Stimulated activated CD4-positive, alpha-beta T cell treated with anti-CD3 and anti-CD28 coated beads, Interleukin-2, amount 100 ng/mL, for 48 hours (primary cell): ENCODE measurements at regions not wholly inside any gene's neighbourhood (a gene's known extent, or its start where the extent isn't known, plus 50 kb on each side); places are given as distances from the start of the nearest gene placed in this dataset.

Source experiments
- DNase-seq, 2 donors: peaks; one replicate each; pipeline ENCODE4 v3.0.0-alpha.2; 2020

- DNase-seq: no peak
Measured at GRCh38 chr17:72479113-72479512, 358.3 kb downstream of the SOX9 start.

- DNase-seq: no peak
Measured at GRCh38 chr17:72481572-72481971, 360.8 kb downstream of the SOX9 start.

DNA sequence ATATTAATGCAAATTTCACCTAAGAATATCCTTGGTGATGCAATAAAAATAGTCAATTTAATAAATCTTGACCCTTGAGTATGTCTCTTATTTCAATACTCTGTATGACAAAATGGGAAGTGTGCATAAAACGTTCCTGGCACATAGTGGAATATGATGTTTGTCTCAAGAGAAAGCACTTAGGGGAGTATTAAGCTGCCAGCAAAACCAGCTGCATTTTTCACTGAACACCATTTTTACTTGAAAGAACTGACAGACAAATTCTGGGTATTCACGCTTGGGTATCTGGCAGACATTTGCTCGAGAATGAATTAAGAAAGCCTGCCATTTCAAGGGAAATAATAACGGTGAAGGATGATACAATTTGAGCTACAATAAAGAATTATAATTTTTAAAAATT lies 364.8 kb downstream of the SOX9 start:
- no peak for DNase-seq

DNA sequence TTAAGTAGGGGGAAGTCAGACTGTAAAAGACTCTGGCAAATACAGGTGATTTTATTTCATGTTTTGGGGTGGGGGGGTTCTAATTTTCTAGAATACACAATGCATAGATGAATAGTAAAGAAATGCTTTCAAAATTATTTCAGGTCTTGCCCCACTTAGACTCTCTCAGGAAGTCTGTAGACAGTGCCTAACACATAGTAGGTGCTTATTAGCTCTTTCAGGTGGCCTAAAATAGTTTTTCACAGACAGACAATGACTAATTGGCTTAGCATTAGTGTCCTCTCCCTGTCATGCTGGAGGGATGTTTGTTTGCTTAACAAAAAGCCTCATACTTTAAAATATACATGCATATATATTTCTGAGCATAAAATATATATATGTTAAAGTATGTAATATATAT lies 366.0 kb downstream of the SOX9 start:
- DNase-seq: no peak

DNA sequence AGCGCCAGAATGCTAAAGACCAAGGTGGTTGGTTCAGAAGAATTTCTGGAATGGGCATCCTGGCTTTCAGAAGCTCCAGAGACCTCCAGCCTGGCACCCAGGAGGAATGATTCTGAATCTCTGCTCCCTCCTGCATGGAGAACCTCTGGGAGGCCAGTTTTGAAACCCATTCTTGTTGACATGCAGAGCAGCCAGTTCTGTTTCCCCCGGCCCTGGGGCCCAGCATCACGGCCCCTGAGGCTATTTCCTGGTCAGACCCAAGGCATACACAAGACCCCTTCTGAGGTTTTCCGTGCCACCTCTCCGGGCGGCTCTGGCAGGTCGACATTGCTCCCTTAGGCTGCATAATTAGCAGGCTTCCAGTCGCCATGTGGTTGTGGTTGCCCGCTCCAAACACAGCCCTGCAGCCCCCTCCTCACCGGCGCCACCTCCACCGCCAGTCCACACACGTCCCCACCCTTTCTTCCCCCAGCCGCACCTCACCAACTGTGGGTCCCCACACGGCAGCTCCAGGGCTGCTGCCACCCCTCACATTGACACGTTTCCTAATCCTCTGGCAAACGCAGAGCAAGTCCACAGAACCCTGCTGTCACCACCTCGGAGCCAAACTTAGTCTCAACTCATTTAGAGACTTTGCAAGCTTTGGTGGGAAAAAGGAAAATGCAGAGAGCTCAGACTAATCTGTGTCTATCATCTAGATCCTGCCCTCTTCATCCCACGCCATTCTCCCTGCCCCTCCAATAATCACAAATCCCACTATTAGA lies 367.1 kb downstream of the SOX9 start:
- DNase-seq: no peak

DNA sequence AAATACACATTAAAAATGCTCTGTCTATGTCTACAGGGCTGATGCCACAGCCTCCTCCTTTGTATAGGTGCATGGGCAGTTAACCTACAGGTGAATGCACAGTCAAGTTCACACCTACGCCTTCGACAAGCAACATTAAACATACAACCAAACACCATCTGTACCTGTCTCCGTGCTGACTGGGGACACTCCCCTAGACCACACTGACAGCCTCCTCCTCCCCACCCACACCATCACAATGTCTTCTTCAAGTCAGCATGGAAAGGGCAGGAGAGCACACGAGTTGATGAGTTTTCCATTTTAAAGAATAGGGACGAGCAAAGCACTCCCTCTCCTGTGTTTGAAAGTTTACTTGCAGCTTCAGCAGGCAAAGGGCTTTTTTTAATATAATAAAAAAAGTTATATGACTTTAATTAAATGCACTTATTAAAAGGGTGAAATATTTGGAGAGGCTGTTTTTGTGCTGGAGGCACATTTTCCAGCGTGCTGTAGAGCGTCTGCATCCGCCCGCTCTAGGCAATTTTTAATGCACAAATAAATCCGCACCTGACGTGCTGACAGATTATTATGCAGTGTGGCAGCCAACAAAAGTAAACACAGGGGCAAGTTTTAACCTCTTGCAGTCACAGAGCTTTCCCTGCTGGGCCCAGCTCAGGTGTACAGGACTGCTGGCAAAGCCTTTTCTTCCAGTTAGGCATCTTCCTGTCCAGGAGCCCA lies 367.9 kb downstream of the SOX9 start:
- DNase-seq: no peak

GRCh38 chr17:72489272-72489641 lies 368.4 kb downstream of the SOX9 start:
- DNase-seq: no peak

- DNase-seq: no peak
Measured at GRCh38 chr17:72491102-72491501, 370.3 kb downstream of the SOX9 start.

- DNase-seq: no peak
Measured at GRCh38 chr17:72492494-72492893, 371.7 kb downstream of the SOX9 start.

DNA sequence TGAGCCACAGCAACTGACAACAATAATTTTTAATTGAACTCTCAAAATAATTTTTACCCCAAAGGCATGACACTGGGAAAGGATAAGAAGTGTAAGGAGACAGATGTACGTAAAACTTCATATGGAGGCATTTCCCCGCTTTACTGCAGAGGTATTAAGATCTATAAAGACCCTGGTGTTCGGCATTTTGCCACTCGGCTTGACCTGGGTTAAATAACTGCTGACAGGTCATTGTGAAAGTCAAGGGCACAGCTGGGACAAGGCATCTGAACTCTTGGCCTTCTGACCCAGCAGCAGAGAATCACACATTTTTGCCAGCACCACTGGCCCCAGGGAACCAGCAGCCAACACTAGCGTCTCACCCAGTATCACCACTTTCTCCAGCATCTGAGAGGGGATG lies 372.1 kb downstream of the SOX9 start:
- DNase-seq: no peak

- DNase-seq: no peak
Measured at GRCh38 chr17:72494566-72494965, 373.7 kb downstream of the SOX9 start.

DNA sequence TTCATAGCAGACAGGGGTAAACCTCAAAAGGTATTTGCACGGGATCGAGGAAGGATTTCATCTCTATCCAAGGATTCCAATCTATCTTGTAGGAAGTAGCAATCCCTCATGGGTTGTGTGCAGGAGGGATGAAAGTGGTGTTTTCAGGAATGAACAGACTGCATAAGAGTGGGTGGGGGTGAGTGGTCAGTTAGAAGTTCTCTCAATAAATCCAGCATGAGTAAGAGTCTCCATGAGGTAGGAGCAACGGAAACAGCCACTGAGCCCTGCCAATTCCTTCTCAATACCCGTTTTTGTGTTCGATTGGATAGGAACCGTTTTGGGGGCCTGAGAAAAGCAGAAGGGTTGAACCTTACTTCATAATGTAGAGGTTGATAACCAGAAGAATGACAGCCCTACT lies 375.6 kb downstream of the SOX9 start:
- DNase-seq: no peak

GRCh38 chr17:72497915-72498314 lies 377.1 kb downstream of the SOX9 start:
- DNase-seq: no peak

- no peak for DNase-seq
Measured at GRCh38 chr17:72498364-72499210, 377.8 kb downstream of the SOX9 start.

DNA sequence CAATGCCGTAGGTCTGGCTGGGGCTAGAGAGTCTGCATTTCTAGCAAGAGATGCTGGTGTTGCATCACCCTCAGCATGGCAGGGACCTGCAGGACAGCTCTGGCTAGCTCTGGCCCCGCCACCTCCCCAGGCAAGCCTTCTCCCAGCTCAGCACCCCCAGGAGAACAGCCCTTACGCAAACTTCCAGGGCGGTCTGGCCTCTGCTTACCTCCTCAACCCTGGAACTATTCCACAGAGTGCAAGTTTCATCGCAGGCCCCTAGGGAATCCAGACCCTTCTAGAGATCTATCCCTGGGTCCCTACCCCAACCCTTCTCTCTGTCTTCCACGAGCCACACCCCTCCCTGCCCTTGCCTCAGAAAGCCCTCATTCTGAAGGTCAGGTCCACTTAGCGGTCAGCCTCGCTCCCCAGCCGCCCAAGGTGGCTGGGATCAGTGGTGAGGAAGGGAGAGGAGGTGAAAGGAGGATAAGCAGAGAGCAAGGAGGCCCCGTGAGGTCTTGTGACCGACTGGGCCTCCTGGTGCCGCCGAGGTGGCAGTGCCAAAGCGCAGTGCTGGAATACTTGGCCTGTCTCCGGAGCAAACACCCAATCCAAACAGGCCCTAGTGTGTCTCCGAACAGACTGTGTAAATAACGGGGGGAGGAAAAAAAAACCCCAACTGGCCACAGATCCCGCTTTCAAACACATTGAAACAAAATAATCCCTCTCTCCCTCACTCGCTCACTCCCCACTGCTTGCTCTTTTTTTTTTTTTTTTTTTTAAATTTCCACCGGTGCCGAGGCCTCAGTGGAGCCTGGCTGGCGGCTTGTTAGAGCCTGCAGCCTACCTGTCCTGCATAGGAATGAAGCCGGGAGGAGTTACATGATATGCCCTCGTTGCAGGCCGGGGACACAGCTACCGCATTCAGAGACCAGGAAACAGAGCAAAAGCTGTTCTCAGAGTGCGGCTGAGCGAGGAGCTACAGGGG lies 380.9 kb downstream of the SOX9 start:
- DNase-seq: no peak

DNA sequence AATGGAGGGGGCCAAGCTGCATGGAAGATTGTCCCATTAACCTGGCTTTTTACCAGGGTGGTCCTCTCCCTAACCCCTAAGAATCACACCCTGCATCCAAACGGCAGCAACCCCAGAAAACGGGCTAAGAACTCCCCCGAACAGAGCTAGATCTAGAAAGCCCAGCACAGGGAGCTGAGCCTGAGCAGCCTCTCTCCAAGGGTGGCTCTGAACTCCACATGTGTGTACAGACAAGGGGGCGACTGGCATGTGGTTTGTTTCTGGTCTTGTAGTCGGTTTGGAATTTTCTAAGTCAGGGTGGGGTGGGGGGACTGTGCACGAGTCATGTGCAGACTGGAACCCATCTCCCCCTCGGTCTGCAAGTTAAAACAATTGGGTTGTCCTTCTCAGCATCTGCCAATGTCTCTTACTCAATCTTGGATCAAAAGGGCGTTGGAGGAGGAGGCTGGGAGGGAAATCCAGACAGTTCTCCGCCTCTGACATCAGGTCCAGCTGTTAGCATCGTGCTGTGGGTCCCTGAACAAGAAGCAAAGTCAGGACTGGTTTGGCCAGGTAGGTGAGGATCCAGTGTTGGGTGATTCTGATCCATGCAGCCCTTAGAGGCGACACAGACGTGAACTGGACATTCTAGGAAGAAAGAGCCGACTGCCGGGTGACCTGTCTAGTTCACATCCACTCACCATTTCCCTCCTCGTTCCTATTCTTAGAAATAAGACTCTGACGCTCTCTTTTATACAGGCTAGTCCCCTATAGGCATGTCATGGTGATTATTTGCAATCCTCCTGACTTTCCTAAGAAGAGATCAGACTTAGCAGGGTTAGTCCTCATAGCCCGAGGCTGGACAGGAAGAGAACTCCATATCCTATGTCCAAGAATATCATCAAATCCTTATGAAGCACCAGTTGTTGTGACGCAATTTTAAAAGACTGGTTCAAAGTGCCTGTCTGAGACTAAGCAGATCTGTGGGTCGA lies 381.8 kb downstream of the SOX9 start:
- DNase-seq: no peak

DNA sequence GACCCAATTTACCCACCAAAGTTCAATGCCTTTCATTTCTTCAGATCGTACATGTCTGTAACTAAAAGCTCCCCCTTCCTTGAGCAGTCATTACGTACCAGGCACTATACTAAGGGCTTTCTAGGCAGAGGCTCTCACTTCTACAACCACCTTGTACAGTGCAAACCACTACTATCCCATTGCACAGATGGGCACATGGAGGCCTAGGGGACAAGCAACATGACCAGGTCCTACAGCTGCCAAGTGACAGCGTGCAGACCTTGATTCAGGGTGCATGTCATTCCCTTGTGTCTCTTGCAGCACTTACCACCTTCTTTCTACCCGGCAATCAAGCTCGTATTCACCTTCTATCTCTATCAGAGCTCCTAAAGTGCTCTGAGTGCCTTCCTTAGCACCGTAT lies 382.7 kb downstream of the SOX9 start:
- DNase-seq: no peak

- DNase-seq: no peak
Measured at GRCh38 chr17:72504783-72505182, 384.0 kb downstream of the SOX9 start.

DNA sequence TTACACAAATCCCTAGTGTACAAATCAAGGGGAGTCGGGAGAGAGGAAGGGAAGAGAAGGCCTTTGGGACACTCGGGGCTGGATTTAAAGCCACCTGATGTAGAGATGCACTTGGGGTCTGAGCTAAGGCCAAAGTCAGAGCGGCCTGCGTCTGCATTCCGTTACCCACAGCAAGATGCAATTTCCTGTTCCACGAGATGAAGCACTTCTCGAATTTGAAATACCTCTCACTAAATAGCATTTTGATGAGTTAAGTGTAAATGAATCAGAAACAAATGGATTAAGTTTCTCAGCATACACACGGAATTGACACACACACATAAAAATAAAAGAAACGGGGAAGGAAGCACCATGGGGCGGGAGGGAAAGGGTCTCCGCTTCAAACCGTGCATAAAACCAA lies 386.0 kb downstream of the SOX9 start:
- no peak for DNase-seq

GRCh38 chr17:72507370-72507769 lies 386.6 kb downstream of the SOX9 start:
- DNase-seq: no peak

DNA sequence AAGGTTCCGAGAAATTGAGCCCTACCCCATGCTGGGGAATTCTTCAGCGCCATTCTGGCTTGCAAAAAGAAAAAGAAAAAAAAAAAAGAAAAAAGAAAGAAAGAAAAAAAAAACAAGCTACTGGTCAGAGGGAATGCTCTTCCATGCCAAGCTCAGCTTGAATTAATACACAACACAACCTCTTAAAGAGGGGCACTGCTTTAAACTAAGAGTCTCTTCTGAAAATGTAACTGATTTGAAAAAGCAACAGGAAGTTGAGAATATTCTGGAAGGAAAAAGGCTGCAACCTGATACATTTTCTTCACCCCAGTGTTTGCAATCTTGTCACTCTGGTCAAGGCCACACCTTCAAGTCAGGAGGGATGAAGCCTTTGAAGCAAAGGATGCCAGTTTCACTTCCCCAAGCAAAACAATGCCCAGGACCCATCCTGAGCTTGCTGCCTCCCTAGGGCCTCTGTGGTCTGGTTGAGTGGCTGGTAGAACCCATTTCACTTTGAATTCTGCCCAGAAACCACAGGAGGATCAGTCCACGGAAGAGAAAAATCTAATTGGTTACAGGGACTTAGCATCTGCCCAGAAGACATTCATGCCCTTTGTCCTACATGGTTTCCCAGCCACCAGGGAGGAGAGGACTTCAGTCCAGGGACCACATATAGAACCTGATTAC lies 389.7 kb downstream of the SOX9 start:
- DNase-seq: no peak
